H1 (cell line): ENCODE measurements at regions not wholly inside any gene's neighbourhood (a gene's known extent, or its start where the extent isn't known, plus 50 kb on each side); places are given as distances from the start of the nearest gene placed in this dataset.

Source experiments
- CREB1 ChIP-seq: IDR thresholded peaks from 2 replicates; pipeline ENCODE4 v1.6.1; 2012; ENCODE audit warnings: inconsistent platforms
- POLR2AphosphoS5 ChIP-seq: IDR thresholded peaks from 2 replicates; pipeline ENCODE4 v1.6.1; 2011; ENCODE audit warnings: low read depth, low read length
- RAD21 ChIP-seq, 2 experiments: IDR thresholded peaks in 1 of 2; conservative IDR thresholded peaks in 1 of 2; 2 replicates each; pipeline ENCODE4 v1.6.1; 2011; ENCODE audit warnings: low read depth in 2 of 2, low read length in 2 of 2, improper control_type of control experiment in 1 of 2, inconsistent platforms in 1 of 2, mild to moderate bottlenecking in 1 of 2, moderate library complexity in 1 of 2

DNA sequence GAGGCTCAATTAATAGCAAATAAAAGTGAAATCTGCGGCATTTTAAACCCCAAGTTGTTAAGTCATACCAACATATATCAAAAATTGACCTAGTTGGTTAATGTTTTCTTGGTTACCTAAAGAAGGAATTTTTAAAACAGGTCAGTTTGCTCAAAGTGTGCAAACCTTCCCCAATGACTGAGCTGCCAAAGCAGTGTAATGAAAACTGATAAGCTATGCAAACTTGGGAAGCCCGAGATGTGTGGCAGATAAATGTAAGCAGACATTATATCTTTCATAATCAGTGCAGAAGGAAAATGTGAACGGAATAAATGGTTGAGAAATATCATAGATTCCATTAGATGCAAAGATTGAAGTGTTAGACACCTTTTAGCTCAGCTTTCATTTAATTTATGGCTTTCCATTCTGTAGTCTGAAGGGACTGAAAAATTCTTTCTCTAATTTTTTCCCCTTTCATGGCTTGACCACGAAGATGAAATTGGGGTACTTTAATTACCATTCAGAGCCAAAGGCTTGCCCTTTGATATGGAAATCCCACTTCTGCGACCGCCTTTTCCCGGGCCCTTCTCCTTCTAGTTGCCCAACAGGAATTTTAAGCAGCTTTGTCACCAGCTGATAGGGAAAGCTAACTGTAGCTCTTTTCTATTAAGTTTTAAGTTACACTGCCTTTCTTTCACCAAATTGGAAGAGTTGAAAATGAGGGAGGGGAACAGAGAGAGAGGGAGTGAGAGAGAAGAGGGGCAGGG lies 306.6 kb upstream of the SOX5 start:
- TF ChIP-seq POLR2AphosphoS5, result no peak
- TF ChIP-seq CREB1, result no peak
- no peak for TF ChIP-seq RAD21 (IDR thresholded peaks at IDR 0.05 in 1 of 2, conservative IDR thresholded peaks at IDR 0.05 in 1 of 2; ENCODE audit: low read depth in 2 of 2, low read length in 2 of 2)
